ENCODE measurements at regions not wholly inside any gene's neighbourhood (a gene's known extent, or its start where the extent isn't known, plus 50 kb on each side); places are given as distances from the start of the nearest gene placed in this dataset.

GRCh38 chr7:155202106-155202871, 95.4 kb upstream of the INSIG1 start:
- no peak for TF ChIP-seq POLR2A (IDR thresholded peaks at IDR 0.05)
- no peak for TF ChIP-seq CTCF (IDR thresholded peaks at IDR 0.05)

Measured in body of pancreas (tissue), 4 donors.